Cardiac muscle cell (in vitro differentiated cells and primary cell): ENCODE measurements at regions not wholly inside any gene's neighbourhood (a gene's known extent, or its start where the extent isn't known, plus 50 kb on each side); places are given as distances from the start of the nearest gene placed in this dataset.

ENCODE experiments used
- DNase-seq, 2 donors: peaks; one replicate each; pipeline versions ENCODE4 v3.0.0 to v3.0.0-alpha.2; 2010 to 2017; ENCODE audit warnings: low read depth in 1 of 2, low spot score in 1 of 2
- H3K27ac ChIP-seq: fragments of 200-600 bp; sonication (generic); 2 replicates; pipeline ENCODE4 v1.5.1; 2016
- H3K27me3 ChIP-seq: fragments of 200-600 bp; sonication (generic); 2 replicates; pipeline ENCODE4 v1.6.0; 2016; ENCODE audit warnings: control low read depth
- H3K36me3 ChIP-seq: fragments of 200-600 bp; sonication (generic); 2 replicates; pipeline ENCODE4 v1.5.1; 2016; ENCODE audit warnings: control low read depth
- H3K4me1 ChIP-seq: fragments of 200-600 bp; sonication (generic); 2 replicates; pipeline ENCODE4 v1.8.1; 2017; ENCODE audit warnings: low read depth, mild to moderate bottlenecking, mixed run types
- H3K4me3 ChIP-seq: fragments of 200-600 bp; sonication (generic); 2 replicates; pipeline ENCODE4 v1.5.1; 2016; ENCODE audit warnings: mild to moderate bottlenecking
- H3K9me3 ChIP-seq: fragments of 200-600 bp; sonication (generic); 2 replicates; pipeline ENCODE4 v1.5.1; 2017; ENCODE audit warnings: low read depth, mild to moderate bottlenecking, control low read depth
- TF ChIP-seq, protein P1 (sequence below): IDR thresholded peaks from 2 replicates; pipeline ENCODE4 v1.5.1; 2012; ENCODE audit warnings: low read depth, mild to moderate bottlenecking, low read length

DNA sequence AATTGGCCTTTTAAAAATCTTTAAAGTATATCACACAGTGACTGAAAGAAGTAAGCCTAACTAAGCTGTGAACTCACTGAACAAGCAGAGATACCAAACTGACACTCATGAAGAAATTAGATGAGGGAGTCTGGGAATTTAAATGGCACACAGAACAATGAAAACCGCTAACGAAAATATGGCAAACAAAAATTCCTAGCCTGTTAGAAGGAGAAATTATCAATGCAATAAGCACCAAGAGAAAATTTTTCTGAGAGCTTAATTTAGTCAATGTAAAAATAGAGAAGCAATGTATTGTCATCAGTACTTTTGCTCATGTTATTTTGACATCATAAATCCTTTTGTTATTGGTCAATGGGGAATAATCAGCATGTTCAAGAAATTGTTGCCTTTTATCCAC lies 291.1 kb upstream of the PDZRN3 start:
- no peak overlapping the region for H3K4me3 ChIP-seq
- DNase-seq, result no peak
- TF ChIP-seq, protein P1, sequence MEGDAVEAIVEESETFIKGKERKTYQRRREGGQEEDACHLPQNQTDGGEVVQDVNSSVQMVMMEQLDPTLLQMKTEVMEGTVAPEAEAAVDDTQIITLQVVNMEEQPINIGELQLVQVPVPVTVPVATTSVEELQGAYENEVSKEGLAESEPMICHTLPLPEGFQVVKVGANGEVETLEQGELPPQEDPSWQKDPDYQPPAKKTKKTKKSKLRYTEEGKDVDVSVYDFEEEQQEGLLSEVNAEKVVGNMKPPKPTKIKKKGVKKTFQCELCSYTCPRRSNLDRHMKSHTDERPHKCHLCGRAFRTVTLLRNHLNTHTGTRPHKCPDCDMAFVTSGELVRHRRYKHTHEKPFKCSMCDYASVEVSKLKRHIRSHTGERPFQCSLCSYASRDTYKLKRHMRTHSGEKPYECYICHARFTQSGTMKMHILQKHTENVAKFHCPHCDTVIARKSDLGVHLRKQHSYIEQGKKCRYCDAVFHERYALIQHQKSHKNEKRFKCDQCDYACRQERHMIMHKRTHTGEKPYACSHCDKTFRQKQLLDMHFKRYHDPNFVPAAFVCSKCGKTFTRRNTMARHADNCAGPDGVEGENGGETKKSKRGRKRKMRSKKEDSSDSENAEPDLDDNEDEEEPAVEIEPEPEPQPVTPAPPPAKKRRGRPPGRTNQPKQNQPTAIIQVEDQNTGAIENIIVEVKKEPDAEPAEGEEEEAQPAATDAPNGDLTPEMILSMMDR, result no peak
- no peaks in the 10 kb centered on the region for H3K36me3 ChIP-seq
- no peaks in the 10 kb centered on the region for H3K27me3 ChIP-seq
- no peaks in the 10 kb centered on the region for H3K9me3 ChIP-seq
- H3K27ac ChIP-seq, result no peak overlapping the region
- H3K4me1 ChIP-seq, result no peaks in the 10 kb centered on the region

DNA sequence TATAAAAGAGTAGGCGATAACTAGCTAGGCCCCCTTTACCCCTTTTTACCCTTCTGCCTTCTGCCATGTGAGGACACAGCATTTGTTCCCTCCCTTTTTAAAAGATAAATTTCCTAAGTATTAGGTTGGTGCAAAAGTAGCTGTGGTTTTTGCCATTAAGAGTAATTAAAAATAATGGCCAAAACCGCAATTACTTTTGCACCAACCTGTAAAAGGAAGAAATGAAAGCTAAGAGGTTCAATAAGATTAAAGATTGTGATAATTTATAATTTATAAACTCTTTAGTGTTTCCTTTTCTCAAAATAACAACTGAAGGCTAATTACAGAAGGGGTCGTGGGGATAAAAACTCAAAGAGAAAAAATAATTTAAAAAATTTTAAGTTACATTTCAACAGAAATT lies 283.5 kb upstream of the PDZRN3 start:
- no peaks in the 10 kb centered on the region for H3K27me3 ChIP-seq
- peaks cover 5% of the 10 kb centered on the region for H3K4me1 ChIP-seq
- H3K36me3 ChIP-seq, result no peaks in the 10 kb centered on the region
- H3K9me3 ChIP-seq, result no peaks in the 10 kb centered on the region
- H3K27ac ChIP-seq, result no peak overlapping the region
- no peak for DNase-seq
- TF ChIP-seq, protein P1, result no peak
- H3K4me3 ChIP-seq, result no peak overlapping the region

DNA sequence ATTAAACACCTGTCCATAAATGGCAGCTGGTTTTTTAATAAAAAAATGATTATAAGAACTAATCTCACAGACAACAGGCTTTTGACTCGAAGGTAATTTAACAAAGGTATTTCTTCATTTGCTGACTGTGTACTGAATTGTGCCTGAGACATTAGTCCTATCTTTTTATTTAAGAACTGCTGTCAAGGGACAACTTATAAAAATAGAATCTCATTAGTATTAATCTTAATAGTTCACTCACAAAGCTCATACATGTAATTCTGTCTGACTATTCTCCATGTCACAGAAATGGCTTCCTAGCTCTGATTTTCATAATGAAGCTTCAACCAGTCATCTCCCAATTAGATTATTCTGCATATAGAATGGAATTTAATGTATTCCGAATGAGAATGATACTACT lies 276.9 kb upstream of the PDZRN3 start:
- H3K36me3 ChIP-seq, result no peaks in the 10 kb centered on the region
- no peak for DNase-seq
- no peaks in the 10 kb centered on the region for H3K9me3 ChIP-seq
- H3K27me3 ChIP-seq, result no peaks in the 10 kb centered on the region
- no peak overlapping the region for H3K4me3 ChIP-seq
- no peak overlapping the region for H3K27ac ChIP-seq
- peaks cover 5% of the 10 kb centered on the region for H3K4me1 ChIP-seq
- TF ChIP-seq, protein P1, result no peak

DNA sequence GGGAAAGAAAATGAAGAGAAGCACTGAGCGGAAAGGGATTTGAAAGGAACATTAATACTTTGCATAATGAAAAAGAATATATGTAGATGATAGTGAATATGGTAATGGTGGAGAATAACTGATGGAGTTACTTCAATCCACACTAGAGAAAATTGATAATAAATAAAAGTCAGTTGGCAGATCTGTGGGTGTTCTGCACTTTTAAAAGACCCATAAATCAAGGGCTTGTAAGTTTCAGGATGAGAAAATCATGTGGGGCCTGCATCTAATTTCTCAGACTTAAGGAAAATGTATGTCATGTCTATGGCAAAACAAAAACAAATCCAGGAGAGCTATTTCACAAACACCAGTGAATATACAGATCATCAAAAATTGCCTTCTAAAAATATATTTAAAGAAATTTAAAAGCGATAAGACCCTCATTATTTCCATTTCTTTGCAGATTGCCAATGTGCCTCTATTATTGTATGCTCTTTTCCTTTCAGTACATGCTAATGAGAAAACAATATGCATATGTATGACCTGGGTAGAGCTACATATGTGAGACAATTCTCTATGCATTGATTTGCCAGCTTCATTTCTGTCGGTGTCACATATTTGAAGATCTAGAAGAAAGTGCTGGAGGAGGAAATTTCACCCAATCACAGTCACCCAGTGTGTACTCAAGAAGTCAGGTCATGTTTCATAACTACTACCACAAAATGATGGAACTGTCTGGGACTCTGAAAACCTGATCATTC lies 269.9 kb upstream of the PDZRN3 start:
- no peaks in the 10 kb centered on the region for H3K36me3 ChIP-seq
- TF ChIP-seq, protein P1, result no peak
- H3K4me3 ChIP-seq, result no peak overlapping the region
- H3K4me1 ChIP-seq, result no peaks in the 10 kb centered on the region
- H3K27me3 ChIP-seq, result no peaks in the 10 kb centered on the region
- no peak for DNase-seq
- H3K27ac ChIP-seq, result no peak overlapping the region
- H3K9me3 ChIP-seq, result no peaks in the 10 kb centered on the region

DNA sequence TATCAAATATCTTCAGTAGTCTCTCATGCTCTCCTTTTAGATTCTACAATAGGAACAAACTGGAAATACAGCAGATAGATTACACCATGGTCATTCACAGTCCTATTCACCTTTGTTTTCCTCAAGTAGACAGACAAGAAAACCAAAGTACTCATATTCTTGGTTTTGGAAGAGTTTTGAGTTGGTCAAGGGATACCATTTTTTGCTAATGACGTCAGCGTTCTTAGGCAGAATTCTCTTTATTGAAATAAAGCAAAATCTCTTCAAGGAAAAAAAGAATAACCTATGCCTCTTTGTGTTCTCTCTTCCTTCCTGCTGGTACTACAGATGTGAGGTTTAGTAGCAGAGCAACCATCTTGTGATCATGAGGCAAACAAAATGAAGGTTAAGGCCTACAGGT lies 268.3 kb upstream of the PDZRN3 start:
- H3K9me3 ChIP-seq, result no peaks in the 10 kb centered on the region
- no peaks in the 10 kb centered on the region for H3K27me3 ChIP-seq
- no peak overlapping the region for H3K27ac ChIP-seq
- no peaks in the 10 kb centered on the region for H3K4me1 ChIP-seq
- no peaks in the 10 kb centered on the region for H3K36me3 ChIP-seq
- DNase-seq, result no peak
- TF ChIP-seq, protein P1, result no peak
- no peak overlapping the region for H3K4me3 ChIP-seq
